ENCODE measurements at regions not wholly inside any gene's neighbourhood (a gene's known extent, or its start where the extent isn't known, plus 50 kb on each side); places are given as distances from the start of the nearest gene placed in this dataset.
A peak's percentile ranks its signal among the peaks of the same experiment; 100 is the strongest.

- Histone ChIP-seq H3K36me3 (ENCODE audit: control insufficient read depth in 5 of 5, insufficient read depth in 5 of 5, low read length in 5 of 5) (no peaks in the 10 kb centered on the region), H3K9me3 (ENCODE audit: control insufficient read depth in 5 of 5, low read length in 5 of 5) (no peaks in the 10 kb centered on the region), H3K4me3 (ENCODE audit: low read depth in 1 of 5, low read length in 5 of 5) (no peak overlapping the region), H3K9ac (ENCODE audit: low read length in 5 of 5) (no peak overlapping the region), H3K4me1 (ENCODE audit: control insufficient read depth in 5 of 5, insufficient read depth in 5 of 5, low read length in 5 of 5) (no peaks in the 10 kb centered on the region), H3K27me3 (ENCODE audit: control insufficient read depth in 5 of 5, insufficient read depth in 4 of 5, low read length in 5 of 5) (no peaks in the 10 kb centered on the region), H3K27ac (ENCODE audit: low read depth, low read length) (no peak overlapping the region)
Observed at GRCh38 chr4:80145739-80146138, 51.6 kb upstream of the PRDM8 start.

- Histone ChIP-seq H3K9ac (ENCODE audit: low read length in 5 of 5) (no peak overlapping the region), H3K4me1 (ENCODE audit: control insufficient read depth in 5 of 5, insufficient read depth in 5 of 5, low read length in 5 of 5) (no peaks in the 10 kb centered on the region), H3K36me3 (ENCODE audit: control insufficient read depth in 5 of 5, insufficient read depth in 5 of 5, low read length in 5 of 5) (no peaks in the 10 kb centered on the region)
Observed at GRCh38 chr4:80144676-80145470, 52.4 kb upstream of the PRDM8 start.

DNA sequence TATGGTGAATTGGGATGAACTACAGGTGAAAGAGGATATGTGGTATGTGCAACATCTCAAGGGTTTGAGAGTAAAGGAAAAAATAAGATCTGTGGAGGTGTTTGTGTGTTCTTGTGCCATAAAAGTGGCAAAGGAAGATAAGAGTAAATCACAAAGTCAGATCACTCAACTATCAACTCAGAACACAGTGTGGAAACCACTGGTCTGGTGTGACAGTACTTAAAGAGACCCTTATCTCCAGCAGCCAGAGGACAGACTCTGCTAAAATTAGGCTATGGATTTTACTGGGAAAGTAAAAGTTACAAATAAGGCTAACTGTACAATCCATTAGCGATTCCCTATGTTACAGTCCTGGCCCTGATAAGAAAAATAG lies 54.0 kb upstream of the PRDM8 start:
- H3K9ac ChIP-seq (ENCODE audit: low read length in 5 of 5), result no peak overlapping the region

More at GRCh38 chr4:80144676-80145470, 52.4 kb upstream of the PRDM8 start:
- no peaks in the 10 kb centered on the region for H3K9me3 ChIP-seq (ENCODE audit: control insufficient read depth in 5 of 5, low read length in 5 of 5)
- no peaks in the 10 kb centered on the region for H3K27me3 ChIP-seq (ENCODE audit: control insufficient read depth in 5 of 5, insufficient read depth in 4 of 5, low read length in 5 of 5)
- H3K4me3 ChIP-seq (ENCODE audit: low read depth in 1 of 5, low read length in 5 of 5), result no peak overlapping the region
- no peak overlapping the region for H3K27ac ChIP-seq (ENCODE audit: low read depth, low read length)

DNA sequence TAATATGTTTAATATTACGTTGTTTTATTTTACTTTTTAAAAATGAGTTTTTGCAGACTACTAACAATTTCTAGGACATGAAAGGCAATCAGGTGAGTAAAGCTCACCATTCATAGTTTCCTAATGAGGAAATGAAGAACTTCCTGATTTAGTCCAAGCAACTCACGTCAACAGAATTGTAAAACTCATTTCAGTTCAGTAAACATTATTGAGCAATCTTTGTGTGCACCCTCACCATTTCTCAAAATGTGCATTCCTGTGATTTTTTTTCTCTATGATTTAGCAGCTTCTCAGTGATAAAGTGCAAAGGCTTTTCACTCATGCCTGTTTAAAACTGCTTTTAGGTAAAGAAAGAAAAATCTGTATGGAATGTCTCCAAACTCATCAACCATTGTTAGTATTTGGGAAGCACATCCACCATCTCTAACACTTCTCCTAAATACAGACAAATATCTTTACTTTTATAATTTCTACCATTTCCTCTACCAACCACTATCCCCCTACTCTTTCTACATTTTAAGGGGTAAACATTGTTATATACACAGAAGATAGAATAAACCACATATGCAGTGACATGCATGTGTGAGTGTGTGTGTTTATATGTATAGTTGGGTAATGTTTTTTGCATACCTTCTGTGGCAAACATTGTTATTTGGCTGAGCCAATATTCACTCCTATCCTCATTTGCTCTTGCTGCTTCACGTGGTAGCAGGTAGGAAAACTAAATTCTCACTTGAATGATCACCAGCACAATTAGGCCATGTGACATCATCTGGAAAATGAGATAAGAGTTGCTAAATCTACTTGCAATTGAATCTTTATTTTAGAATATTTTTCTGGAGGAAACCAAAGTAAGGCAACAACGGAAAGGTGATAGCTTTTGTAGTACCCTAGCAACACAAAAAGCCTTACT lies 54.7 kb upstream of the PRDM8 start:
- H3K27ac ChIP-seq (ENCODE audit: low read depth, low read length), result no peak overlapping the region
- H3K36me3 ChIP-seq (ENCODE audit: control insufficient read depth in 5 of 5, insufficient read depth in 5 of 5, low read length in 5 of 5), result no peaks in the 10 kb centered on the region
- no peaks in the 10 kb centered on the region for H3K9me3 ChIP-seq (ENCODE audit: control insufficient read depth in 5 of 5, low read length in 5 of 5)
- H3K9ac ChIP-seq (ENCODE audit: low read length in 5 of 5), result no peak overlapping the region
- H3K4me1 ChIP-seq (ENCODE audit: control insufficient read depth in 5 of 5, insufficient read depth in 5 of 5, low read length in 5 of 5), result no peaks in the 10 kb centered on the region
- H3K27me3 ChIP-seq (ENCODE audit: control insufficient read depth in 5 of 5, insufficient read depth in 4 of 5, low read length in 5 of 5), result no peaks in the 10 kb centered on the region
- no peak overlapping the region for H3K4me3 ChIP-seq (ENCODE audit: low read depth in 1 of 5, low read length in 5 of 5)

More for the DNA sequence above, 54.0 kb upstream of the PRDM8 start:
- Histone ChIP-seq H3K4me1 (ENCODE audit: control insufficient read depth in 5 of 5, insufficient read depth in 5 of 5, low read length in 5 of 5) (no peaks in the 10 kb centered on the region), H3K27me3 (ENCODE audit: control insufficient read depth in 5 of 5, insufficient read depth in 4 of 5, low read length in 5 of 5) (no peaks in the 10 kb centered on the region), H3K4me3 (ENCODE audit: low read depth in 1 of 5, low read length in 5 of 5) (no peak overlapping the region), H3K9me3 (ENCODE audit: control insufficient read depth in 5 of 5, low read length in 5 of 5) (no peaks in the 10 kb centered on the region), H3K27ac (ENCODE audit: low read depth, low read length) (no peak overlapping the region), H3K36me3 (ENCODE audit: control insufficient read depth in 5 of 5, insufficient read depth in 5 of 5, low read length in 5 of 5) (no peaks in the 10 kb centered on the region)

GRCh38 chr4:80141543-80141942 lies 55.8 kb upstream of the PRDM8 start:
- Histone ChIP-seq H3K4me3 (ENCODE audit: low read depth in 1 of 5, low read length in 5 of 5) (no peak overlapping the region), H3K9ac (ENCODE audit: low read length in 5 of 5) (no peak overlapping the region), H3K27ac (ENCODE audit: low read depth, low read length) (no peak overlapping the region), H3K4me1 (ENCODE audit: control insufficient read depth in 5 of 5, insufficient read depth in 5 of 5, low read length in 5 of 5) (no peaks in the 10 kb centered on the region), H3K27me3 (ENCODE audit: control insufficient read depth in 5 of 5, insufficient read depth in 4 of 5, low read length in 5 of 5) (no peaks in the 10 kb centered on the region), H3K36me3 (ENCODE audit: control insufficient read depth in 5 of 5, insufficient read depth in 5 of 5, low read length in 5 of 5) (no peaks in the 10 kb centered on the region), H3K9me3 (ENCODE audit: control insufficient read depth in 5 of 5, low read length in 5 of 5) (no peaks in the 10 kb centered on the region)

DNA sequence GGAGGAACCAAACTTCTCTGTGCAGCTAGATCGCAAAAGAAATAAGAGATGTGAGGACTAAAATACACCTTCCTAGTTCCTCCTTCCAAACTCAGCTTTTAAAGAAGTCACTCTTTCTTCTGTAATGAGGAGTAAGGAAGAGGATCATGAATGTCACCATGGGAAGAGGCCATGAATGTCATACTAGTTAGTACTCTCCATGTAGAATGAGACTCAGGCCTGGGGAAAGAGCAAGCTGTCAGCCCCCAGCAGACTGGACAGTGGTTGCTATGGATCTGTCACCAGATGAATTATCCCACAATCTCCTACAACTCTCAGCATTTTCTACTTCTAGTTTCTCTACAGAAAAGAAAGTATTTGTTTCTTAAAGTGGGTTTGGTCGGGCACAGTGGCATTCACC lies 57.1 kb upstream of the PRDM8 start:
- H3K27ac ChIP-seq (ENCODE audit: low read depth, low read length), result no peak overlapping the region
- H3K27me3 ChIP-seq (ENCODE audit: control insufficient read depth in 5 of 5, insufficient read depth in 4 of 5, low read length in 5 of 5), result no peaks in the 10 kb centered on the region
- H3K4me3 ChIP-seq (ENCODE audit: low read depth in 1 of 5, low read length in 5 of 5), result no peak overlapping the region
- no peak overlapping the region for H3K9ac ChIP-seq (ENCODE audit: low read length in 5 of 5)
- no peaks in the 10 kb centered on the region for H3K4me1 ChIP-seq (ENCODE audit: control insufficient read depth in 5 of 5, insufficient read depth in 5 of 5, low read length in 5 of 5)
- H3K9me3 ChIP-seq (ENCODE audit: control insufficient read depth in 5 of 5, low read length in 5 of 5), result no peaks in the 10 kb centered on the region
- no peaks in the 10 kb centered on the region for H3K36me3 ChIP-seq (ENCODE audit: control insufficient read depth in 5 of 5, insufficient read depth in 5 of 5, low read length in 5 of 5)

DNA sequence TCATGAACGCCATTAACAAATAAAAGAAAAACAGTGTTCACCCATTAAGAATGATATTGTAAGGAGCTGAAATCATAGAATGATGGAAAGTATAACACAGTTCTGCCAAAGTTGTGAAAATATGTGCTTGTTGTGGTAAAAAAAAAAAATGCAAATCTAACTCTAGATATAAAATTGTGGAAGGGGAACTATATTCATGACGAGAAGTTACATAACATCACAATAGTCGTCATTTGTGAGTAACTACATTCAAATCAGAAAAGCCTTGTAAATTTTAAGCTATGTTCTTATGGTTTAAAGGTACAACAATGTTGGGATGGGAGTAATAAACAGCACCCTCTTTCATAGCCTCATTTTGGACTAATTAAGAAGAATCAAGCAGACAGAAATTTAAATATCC lies 57.6 kb upstream of the PRDM8 start:
- no peak overlapping the region for H3K4me3 ChIP-seq (ENCODE audit: low read depth in 1 of 5, low read length in 5 of 5)
- H3K4me1 ChIP-seq (ENCODE audit: control insufficient read depth in 5 of 5, insufficient read depth in 5 of 5, low read length in 5 of 5), result no peaks in the 10 kb centered on the region
- H3K27me3 ChIP-seq (ENCODE audit: control insufficient read depth in 5 of 5, insufficient read depth in 4 of 5, low read length in 5 of 5), result no peaks in the 10 kb centered on the region
- no peak overlapping the region for H3K9ac ChIP-seq (ENCODE audit: low read length in 5 of 5)
- H3K9me3 ChIP-seq (ENCODE audit: control insufficient read depth in 5 of 5, low read length in 5 of 5), result no peaks in the 10 kb centered on the region
- H3K27ac ChIP-seq (ENCODE audit: low read depth, low read length), result no peak overlapping the region
- no peaks in the 10 kb centered on the region for H3K36me3 ChIP-seq (ENCODE audit: control insufficient read depth in 5 of 5, insufficient read depth in 5 of 5, low read length in 5 of 5)

GRCh38 chr4:80138551-80139538 lies 58.5 kb upstream of the PRDM8 start:
- Histone ChIP-seq H3K9ac (ENCODE audit: low read length in 5 of 5) (no peak overlapping the region), H3K4me1 (ENCODE audit: control insufficient read depth in 5 of 5, insufficient read depth in 5 of 5, low read length in 5 of 5) (no peaks in the 10 kb centered on the region), H3K36me3 (ENCODE audit: control insufficient read depth in 5 of 5, insufficient read depth in 5 of 5, low read length in 5 of 5) (no peaks in the 10 kb centered on the region), H3K9me3 (ENCODE audit: control insufficient read depth in 5 of 5, low read length in 5 of 5) (no peaks in the 10 kb centered on the region), H3K4me3 (ENCODE audit: low read depth in 1 of 5, low read length in 5 of 5) (no peak overlapping the region), H3K27me3 (ENCODE audit: control insufficient read depth in 5 of 5, insufficient read depth in 4 of 5, low read length in 5 of 5) (no peaks in the 10 kb centered on the region), H3K27ac (ENCODE audit: low read depth, low read length) (no peak overlapping the region)

GRCh38 chr4:80137631-80138030 lies 59.7 kb upstream of the PRDM8 start:
- Histone ChIP-seq H3K4me1 (ENCODE audit: control insufficient read depth in 5 of 5, insufficient read depth in 5 of 5, low read length in 5 of 5) (no peaks in the 10 kb centered on the region), H3K9me3 (ENCODE audit: control insufficient read depth in 5 of 5, low read length in 5 of 5) (no peaks in the 10 kb centered on the region), H3K9ac (ENCODE audit: low read length in 5 of 5) (peak overlapping the region in 1 of 5 donors; percentile 6), H3K27me3 (ENCODE audit: control insufficient read depth in 5 of 5, insufficient read depth in 4 of 5, low read length in 5 of 5) (no peaks in the 10 kb centered on the region), H3K4me3 (ENCODE audit: low read depth in 1 of 5, low read length in 5 of 5) (no peak overlapping the region), H3K36me3 (ENCODE audit: control insufficient read depth in 5 of 5, insufficient read depth in 5 of 5, low read length in 5 of 5) (no peaks in the 10 kb centered on the region), H3K27ac (ENCODE audit: low read depth, low read length) (no peak overlapping the region)

All from subcutaneous abdominal adipose tissue (tissue), 5 donors.